Trophoblast cell (in vitro differentiated cells and primary cell): ENCODE measurements at regions not wholly inside any gene's neighbourhood (a gene's known extent, or its start where the extent isn't known, plus 50 kb on each side); places are given as distances from the start of the nearest gene placed in this dataset.

ENCODE experiments used
- DNase-seq, 2 donors: peaks; one replicate each; pipeline ENCODE4 v3.0.0-alpha.2; 2016
- H2AFZ ChIP-seq: 2 replicates; pipeline ENCODE4 v1.6.1; 2013; ENCODE audit warnings: low read length, moderate library complexity, mild to moderate bottlenecking; ENCODE audit not compliant: insufficient read depth, poor library complexity
- H2AK5ac ChIP-seq: 2 replicates; pipeline ENCODE4 v1.6.1; 2013; ENCODE audit warnings: mild to moderate bottlenecking, low read length
- H2BK120ac ChIP-seq: 2 replicates; pipeline ENCODE4 v1.6.1; 2013; ENCODE audit warnings: low read length, mild to moderate bottlenecking, moderate library complexity; ENCODE audit not compliant: insufficient read depth, poor library complexity
- H2BK12ac ChIP-seq: 2 replicates; pipeline ENCODE4 v1.6.1; 2013; ENCODE audit warnings: mild to moderate bottlenecking, low read length, moderate library complexity
- H2BK5ac ChIP-seq: 2 replicates; pipeline ENCODE4 v1.6.1; 2013; ENCODE audit warnings: low read length, low read depth, moderate library complexity, mild to moderate bottlenecking; ENCODE audit not compliant: poor library complexity
- H3K14ac ChIP-seq: 2 replicates; pipeline ENCODE4 v1.6.1; 2013; ENCODE audit warnings: mild to moderate bottlenecking, low read length
- H3K18ac ChIP-seq: 2 replicates; pipeline ENCODE4 v1.6.1; 2013; ENCODE audit warnings: mild to moderate bottlenecking, low read length
- H3K23ac ChIP-seq: 2 replicates; pipeline ENCODE4 v1.6.1; 2013; ENCODE audit warnings: low read length
- H3K27ac ChIP-seq: 2 replicates; pipeline ENCODE4 v1.5.1; 2013; ENCODE audit warnings: low read depth, mild to moderate bottlenecking, inconsistent platforms, low read length, moderate library complexity
- H3K27me3 ChIP-seq: 2 replicates; pipeline ENCODE4 v1.6.1; 2013; ENCODE audit warnings: inconsistent platforms, mild to moderate bottlenecking, low read length, moderate library complexity; ENCODE audit not compliant: insufficient read depth
- H3K36me3 ChIP-seq, 2 experiments: 1 replicate in 1 of 2; 2 replicates in 1 of 2; pipeline ENCODE4 v1.6.1; 2013; ENCODE audit warnings: low read length in 2 of 2, mild to moderate bottlenecking in 2 of 2, moderate library complexity in 1 of 2; ENCODE audit not compliant: insufficient read depth in 2 of 2, control insufficient read depth in 1 of 2
- H3K4ac ChIP-seq: 2 replicates; pipeline ENCODE4 v1.6.1; 2013; ENCODE audit warnings: low read depth, mild to moderate bottlenecking, low read length, moderate library complexity
- H3K4me1 ChIP-seq, 2 experiments: 1 replicate in 1 of 2; 2 replicates in 1 of 2; pipeline ENCODE4 v1.6.1; 2013; ENCODE audit warnings: low read length in 2 of 2, mild to moderate bottlenecking in 2 of 2, moderate library complexity in 1 of 2; ENCODE audit not compliant: insufficient read depth in 2 of 2, control insufficient read depth in 1 of 2
- H3K4me2 ChIP-seq: 2 replicates; pipeline ENCODE4 v1.6.1; 2013; ENCODE audit warnings: inconsistent platforms, mild to moderate bottlenecking, low read length, moderate library complexity
- H3K4me3 ChIP-seq: 2 replicates; pipeline ENCODE4 v1.5.1; 2013; ENCODE audit warnings: mild to moderate bottlenecking, low read depth, low read length, inconsistent platforms
- H3K79me1 ChIP-seq: one replicate; pipeline ENCODE4 v1.6.1; 2013; ENCODE audit warnings: low read length
- H3K79me2 ChIP-seq: 2 replicates; pipeline ENCODE4 v1.6.1; 2013; ENCODE audit warnings: low read length, mild to moderate bottlenecking; ENCODE audit not compliant: control insufficient read depth, insufficient read depth, poor library complexity
- H3K9ac ChIP-seq: 2 replicates; pipeline ENCODE4 v1.6.1; 2013; ENCODE audit warnings: mild to moderate bottlenecking, low read length
- H3K9me3 ChIP-seq: 2 replicates; pipeline ENCODE4 v1.6.1; 2013; ENCODE audit warnings: low read depth, mild to moderate bottlenecking, control low read depth, inconsistent platforms, low read length; ENCODE audit not compliant: insufficient read depth
- H4K12ac ChIP-seq: 2 replicates; pipeline ENCODE4 v1.6.1; 2013; ENCODE audit warnings: low read depth, mild to moderate bottlenecking, low read length, moderate library complexity
- H4K8ac ChIP-seq: 2 replicates; pipeline ENCODE4 v1.6.1; 2013; ENCODE audit warnings: low read depth, mild to moderate bottlenecking, low read length, moderate library complexity
- H4K91ac ChIP-seq: one replicate; pipeline ENCODE4 v1.6.1; 2013; ENCODE audit warnings: low read depth, mild to moderate bottlenecking, low read length, moderate library complexity
- WGBS: extraction: QIAGEN DNeasy Blood & Tissue Kit; methylation state at CpG from one replicate; pipeline ENCODE4 v1.1.7; 2013; ENCODE audit warnings: missing lambda C conversion rate; ENCODE audit not compliant: insufficient read length, insufficient coverage; ENCODE audit errors: extremely low coverage; 5-methylcytosine and 5-hydroxymethylcytosine counted together

GRCh38 chr9:134553061-134553891 lies 88.3 kb upstream of the COL5A1 start:
- peak overlapping the region; percentile 97 for H2BK12ac ChIP-seq
- DNase-seq, result no peak
- H3K27ac ChIP-seq, result no peak overlapping the region
- H3K27me3 ChIP-seq, result no peaks in the 10 kb centered on the region
- H3K4ac ChIP-seq, result peak overlapping the region; percentile 64
- H3K18ac ChIP-seq, result peak overlapping the region; percentile 94
- peak overlapping the region; percentile 92 for H2AK5ac ChIP-seq
- no peak overlapping the region for H3K4me2 ChIP-seq
- no peak overlapping the region for H3K9ac ChIP-seq
- H2AFZ ChIP-seq, result no peak overlapping the region
- peaks cover 31 to 46% of the 10 kb centered on the region in 2 experiments for H3K4me1 ChIP-seq
- H4K91ac ChIP-seq, result peak overlapping the region; percentile 97
- H2BK5ac ChIP-seq, result peak overlapping the region; percentile 90
- no peak overlapping the region for H3K4me3 ChIP-seq
- H3K79me2 ChIP-seq, result peaks cover 7% of the 10 kb centered on the region
- WGBS, result no CpG with 5 or more reads among the region's 26 CpGs
- no peak overlapping the region for H4K12ac ChIP-seq
- H3K36me3 ChIP-seq, result no peaks in the 10 kb centered on the region
- H2BK120ac ChIP-seq, result peak overlapping the region; percentile 92
- H3K14ac ChIP-seq, result peak overlapping the region; percentile 91
- peaks cover 47% of the 10 kb centered on the region for H3K79me1 ChIP-seq
- no peaks in the 10 kb centered on the region for H3K9me3 ChIP-seq
- no peak overlapping the region for H3K23ac ChIP-seq
- peak overlapping the region; percentile 64 for H4K8ac ChIP-seq

GRCh38 chr9:134553996-134554372 lies 87.6 kb upstream of the COL5A1 start:
- Histone ChIP-seq H3K14ac (no peak overlapping the region), H4K12ac (no peak overlapping the region), H3K79me1 (peaks cover 46% of the 10 kb centered on the region), H2AK5ac (no peak overlapping the region), H3K36me3 (no peaks in the 10 kb centered on the region), H2AFZ (no peak overlapping the region), H3K4me2 (no peak overlapping the region), H2BK120ac (no peak overlapping the region), H2BK12ac (peak overlapping the region; percentile 8), H3K27ac (no peak overlapping the region), H3K4ac (no peak overlapping the region), H4K91ac (peak overlapping the region; percentile 97), H3K9me3 (no peaks in the 10 kb centered on the region), H2BK5ac (no peak overlapping the region), H3K4me3 (no peak overlapping the region), H3K23ac (no peak overlapping the region), H3K18ac (no peak overlapping the region), H3K9ac (no peak overlapping the region), H3K4me1 (peaks cover 31 to 46% of the 10 kb centered on the region in 2 experiments), H4K8ac (no peak overlapping the region), H3K27me3 (no peaks in the 10 kb centered on the region), H3K79me2 (peaks cover 7% of the 10 kb centered on the region)
- no peak for DNase-seq
- no CpG with 5 or more reads among the region's 10 CpGs for WGBS

GRCh38 chr9:134554373-134555093 lies 87.1 kb upstream of the COL5A1 start:
- H3K4ac ChIP-seq, result no peak overlapping the region
- no peak overlapping the region for H3K14ac ChIP-seq
- H3K4me3 ChIP-seq, result no peak overlapping the region
- peak overlapping the region; percentile 6 for H2BK120ac ChIP-seq
- no peak overlapping the region for H3K27ac ChIP-seq
- WGBS, result no CpG with 5 or more reads among the region's 22 CpGs
- H3K4me2 ChIP-seq, result no peak overlapping the region
- no peaks in the 10 kb centered on the region for H3K9me3 ChIP-seq
- no peak overlapping the region for H3K23ac ChIP-seq
- peak overlapping the region; percentile 19 for H2AK5ac ChIP-seq
- H3K79me1 ChIP-seq, result peaks cover 40% of the 10 kb centered on the region
- H3K27me3 ChIP-seq, result no peaks in the 10 kb centered on the region
- H4K91ac ChIP-seq, result peak overlapping the region; percentile 49
- H4K12ac ChIP-seq, result no peak overlapping the region
- H3K36me3 ChIP-seq, result no peaks in the 10 kb centered on the region
- peak overlapping the region; percentile 8 for H2BK12ac ChIP-seq
- H3K79me2 ChIP-seq, result peaks cover 7% of the 10 kb centered on the region
- H4K8ac ChIP-seq, result no peak overlapping the region
- no peak overlapping the region for H2AFZ ChIP-seq
- H3K4me1 ChIP-seq, result peaks cover 31 to 46% of the 10 kb centered on the region in 2 experiments
- no peak for DNase-seq
- no peak overlapping the region for H3K9ac ChIP-seq
- no peak overlapping the region for H2BK5ac ChIP-seq
- no peak overlapping the region for H3K18ac ChIP-seq

- Histone ChIP-seq H2BK12ac (peak overlapping the region; percentile 8), H3K4me1 (peaks cover 31 to 46% of the 10 kb centered on the region in 2 experiments), H2AK5ac (peak overlapping the region; percentile 8), H3K4me3 (no peak overlapping the region), H3K23ac (no peak overlapping the region), H3K14ac (no peak overlapping the region), H2BK5ac (no peak overlapping the region), H3K27me3 (no peaks in the 10 kb centered on the region), H3K4ac (no peak overlapping the region), H4K12ac (no peak overlapping the region), H3K27ac (no peak overlapping the region), H3K9ac (no peak overlapping the region), H2BK120ac (peak overlapping the region; percentile 6), H4K8ac (no peak overlapping the region), H3K9me3 (no peaks in the 10 kb centered on the region), H3K79me2 (peaks cover 7% of the 10 kb centered on the region), H2AFZ (no peak overlapping the region), H3K36me3 (no peaks in the 10 kb centered on the region), H4K91ac (peak overlapping the region; percentile 49), H3K4me2 (no peak overlapping the region), H3K79me1 (peaks cover 39% of the 10 kb centered on the region), H3K18ac (no peak overlapping the region)
- DNase-seq, result no peak
- no CpG with 5 or more reads among the region's 9 CpGs for WGBS
These were observed 86.4 kb upstream of the COL5A1 start for GRCh38 chr9:134555094-134555650.
